NCI-H524 (cell line): ENCODE measurements at regions not wholly inside any gene's neighbourhood (a gene's known extent, or its start where the extent isn't known, plus 50 kb on each side); places are given as distances from the start of the nearest gene placed in this dataset.

ENCODE experiments used
- DNase-seq, 2 experiments: peaks; one replicate each; lab custom pipeline; 2025; lab: John Stamatoyannopoulos, UW

- DNase-seq = no peak
These were observed 223.8 kb downstream of the TTC32 start for GRCh38 chr2:19677825-19678518.

- DNase-seq = no peak
These were observed 224.5 kb downstream of the TTC32 start for GRCh38 chr2:19677215-19677777.

GRCh38 chr2:19676770-19677169, 225.0 kb downstream of the TTC32 start:
- DNase-seq = peak in 1 of 2 experiments; percentile 13

GRCh38 chr2:19675856-19676460, 225.8 kb downstream of the TTC32 start:
- peak in 1 of 2 experiments; percentile 14 for DNase-seq

- DNase-seq = no peak
These were observed 226.7 kb downstream of the TTC32 start for GRCh38 chr2:19675003-19675629.

- DNase-seq = no peak
These were observed 227.5 kb downstream of the TTC32 start for GRCh38 chr2:19674051-19675002.

GRCh38 chr2:19673213-19673791, 228.5 kb downstream of the TTC32 start:
- DNase-seq = peak; percentile 48 to 63

GRCh38 chr2:19671916-19672315, 229.9 kb downstream of the TTC32 start:
- no peak for DNase-seq

- DNase-seq = no peak
These were observed 230.5 kb downstream of the TTC32 start for GRCh38 chr2:19671311-19671710.

GRCh38 chr2:19670303-19670702, 231.5 kb downstream of the TTC32 start:
- DNase-seq = no peak

GRCh38 chr2:19669559-19669958, 232.2 kb downstream of the TTC32 start:
- no peak for DNase-seq

GRCh38 chr2:19669126-19669525, 232.7 kb downstream of the TTC32 start:
- DNase-seq = no peak

- DNase-seq = no peak
These were observed 234.2 kb downstream of the TTC32 start for GRCh38 chr2:19667536-19667949.

GRCh38 chr2:19667085-19667484, 234.7 kb downstream of the TTC32 start:
- DNase-seq = peak in 1 of 2 experiments; percentile 56

GRCh38 chr2:19664646-19665045, 237.1 kb downstream of the TTC32 start:
- no peak for DNase-seq

GRCh38 chr2:19659024-19659792, 242.6 kb downstream of the TTC32 start:
- peak; percentile 53 to 87 for DNase-seq

- DNase-seq = no peak
These were observed 245.8 kb downstream of the TTC32 start for GRCh38 chr2:19656011-19656410.

GRCh38 chr2:19654310-19655090, 247.3 kb downstream of the TTC32 start:
- DNase-seq = no peak

- no peak for DNase-seq
These were observed 248.3 kb downstream of the TTC32 start for GRCh38 chr2:19653509-19653908.

- DNase-seq = no peak
These were observed 249.0 kb downstream of the TTC32 start for GRCh38 chr2:19652811-19653210.
